ENCODE measurements at regions not wholly inside any gene's neighbourhood (a gene's known extent, or its start where the extent isn't known, plus 50 kb on each side); places are given as distances from the start of the nearest gene placed in this dataset.

- no peaks in the 10 kb centered on the region for H3K27me3 ChIP-seq (ENCODE audit: insufficient read depth, low read length, poor library complexity, severe bottlenecking)
- H3K36me3 ChIP-seq (ENCODE audit: insufficient read depth, low read length), result no peaks in the 10 kb centered on the region
- H3K4me3 ChIP-seq (ENCODE audit: low read length, poor library complexity, severe bottlenecking), result no peak overlapping the region
- H3K4me1 ChIP-seq (ENCODE audit: insufficient read depth, low read length, poor library complexity, severe bottlenecking), result no peaks in the 10 kb centered on the region
- no peaks in the 10 kb centered on the region for H4K20me1 ChIP-seq (ENCODE audit: insufficient read depth, low read length, poor library complexity, severe bottlenecking)
- no peak overlapping the region for H3K4me2 ChIP-seq (ENCODE audit: low read depth, low read length, poor library complexity, severe bottlenecking)
- no peaks in the 10 kb centered on the region for H3K9me3 ChIP-seq (ENCODE audit: insufficient read depth, low read depth, low read length)
- H3K79me2 ChIP-seq (ENCODE audit: insufficient read depth, low read length), result no peaks in the 10 kb centered on the region
- TF ChIP-seq EZH2phosphoT487 (IDR thresholded peaks at IDR 0.05; ENCODE audit: borderline replicate concordance) (no peak), CTCF (conservative IDR thresholded peaks at IDR 0.05; ENCODE audit: low read length) (no peak)
- no peaks in the 10 kb centered on the region for H3F3A ChIP-seq (ENCODE audit: low read depth)
- no peak overlapping the region for H3K9ac ChIP-seq (ENCODE audit: low read depth, low read length, poor library complexity, severe bottlenecking)
- H2AFZ ChIP-seq (ENCODE audit: low read length), result no peak overlapping the region
- H3K9me2 ChIP-seq (replicated peaks; ENCODE audit: low read depth, low read length), result no peaks in the 10 kb centered on the region
Observed at GRCh38 chr16:80314042-80314441, 226.8 kb upstream of the DYNLRB2 start.

DNA sequence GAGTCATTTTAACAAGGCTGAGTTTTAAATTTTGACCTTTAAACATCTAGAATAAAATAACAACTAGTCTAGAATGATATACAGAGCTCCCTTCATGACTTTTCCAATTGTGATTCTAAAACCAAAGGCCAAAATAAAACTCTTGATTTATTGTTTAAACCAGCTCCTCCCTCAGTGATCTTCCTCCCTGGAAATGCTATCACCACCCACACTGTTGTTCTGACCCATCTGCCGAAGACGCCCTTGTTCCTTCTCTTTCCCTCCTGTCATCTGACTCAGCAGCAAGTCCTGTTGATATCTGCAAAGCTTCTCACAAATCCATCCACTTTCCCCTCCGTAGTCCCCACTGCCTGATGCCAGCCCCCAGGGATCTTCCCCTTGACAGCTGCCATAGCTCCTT is 231.6 kb upstream of the DYNLRB2 start:
- Histone ChIP-seq H3K9me2 (replicated peaks; ENCODE audit: low read depth, low read length) (no peaks in the 10 kb centered on the region), H3K79me2 (ENCODE audit: insufficient read depth, low read length) (no peaks in the 10 kb centered on the region), H3K9me3 (ENCODE audit: insufficient read depth, low read depth, low read length) (no peaks in the 10 kb centered on the region), H3K27me3 (ENCODE audit: insufficient read depth, low read length, poor library complexity, severe bottlenecking) (no peaks in the 10 kb centered on the region), H4K20me1 (ENCODE audit: insufficient read depth, low read length, poor library complexity, severe bottlenecking) (no peaks in the 10 kb centered on the region), H3K4me2 (ENCODE audit: low read depth, low read length, poor library complexity, severe bottlenecking) (no peak overlapping the region), H3K4me1 (ENCODE audit: insufficient read depth, low read length, poor library complexity, severe bottlenecking) (no peaks in the 10 kb centered on the region), H3F3A (ENCODE audit: low read depth) (no peaks in the 10 kb centered on the region), H3K9ac (ENCODE audit: low read depth, low read length, poor library complexity, severe bottlenecking) (no peak overlapping the region), H3K4me3 (ENCODE audit: low read length, poor library complexity, severe bottlenecking) (no peak overlapping the region), H3K36me3 (ENCODE audit: insufficient read depth, low read length) (no peaks in the 10 kb centered on the region), H2AFZ (ENCODE audit: low read length) (no peak overlapping the region)
- no peak for TF ChIP-seq EZH2phosphoT487 (IDR thresholded peaks at IDR 0.05; ENCODE audit: borderline replicate concordance)
- TF ChIP-seq CTCF (conservative IDR thresholded peaks at IDR 0.05; ENCODE audit: low read length), result no peak

DNA sequence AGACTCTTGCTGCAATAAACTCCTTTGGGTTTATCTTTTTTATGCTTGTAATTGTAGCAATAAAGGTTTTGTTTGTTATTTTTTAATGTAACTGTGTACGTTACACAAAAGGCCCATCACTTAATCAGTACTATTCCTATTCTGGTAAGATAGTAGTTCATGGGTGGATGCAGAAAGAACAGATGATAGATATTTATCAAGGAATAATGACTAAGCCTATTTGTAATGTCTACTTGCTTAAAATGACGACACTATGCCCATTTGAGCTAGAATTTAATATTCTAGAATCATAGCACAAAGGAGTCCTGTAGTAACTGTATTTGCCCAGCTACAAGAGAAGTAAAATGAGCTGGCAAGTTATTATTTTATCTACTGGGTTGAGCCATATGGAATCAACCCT is 235.4 kb upstream of the DYNLRB2 start:
- H3K9me2 ChIP-seq (replicated peaks; ENCODE audit: low read depth, low read length), result no peaks in the 10 kb centered on the region
- no peaks in the 10 kb centered on the region for H3F3A ChIP-seq (ENCODE audit: low read depth)
- TF ChIP-seq CTCF (conservative IDR thresholded peaks at IDR 0.05; ENCODE audit: low read length) (no peak), EZH2phosphoT487 (IDR thresholded peaks at IDR 0.05; ENCODE audit: borderline replicate concordance) (no peak)
- H3K9ac ChIP-seq (ENCODE audit: low read depth, low read length, poor library complexity, severe bottlenecking), result no peak overlapping the region
- H3K9me3 ChIP-seq (ENCODE audit: insufficient read depth, low read depth, low read length), result no peaks in the 10 kb centered on the region
- no peaks in the 10 kb centered on the region for H3K79me2 ChIP-seq (ENCODE audit: insufficient read depth, low read length)
- H3K4me1 ChIP-seq (ENCODE audit: insufficient read depth, low read length, poor library complexity, severe bottlenecking), result no peaks in the 10 kb centered on the region
- no peak overlapping the region for H3K4me2 ChIP-seq (ENCODE audit: low read depth, low read length, poor library complexity, severe bottlenecking)
- H4K20me1 ChIP-seq (ENCODE audit: insufficient read depth, low read length, poor library complexity, severe bottlenecking), result no peaks in the 10 kb centered on the region
- H3K36me3 ChIP-seq (ENCODE audit: insufficient read depth, low read length), result no peaks in the 10 kb centered on the region
- H3K27me3 ChIP-seq (ENCODE audit: insufficient read depth, low read length, poor library complexity, severe bottlenecking), result no peaks in the 10 kb centered on the region
- no peak overlapping the region for H2AFZ ChIP-seq (ENCODE audit: low read length)
- no peak overlapping the region for H3K4me3 ChIP-seq (ENCODE audit: low read length, poor library complexity, severe bottlenecking)
